ENCODE measurements at regions not wholly inside any gene's neighbourhood (a gene's known extent, or its start where the extent isn't known, plus 50 kb on each side); places are given as distances from the start of the nearest gene placed in this dataset.

- Histone ChIP-seq H3K4me3 (ENCODE audit: low read depth in 1 of 2, low read length in 2 of 2) (no peak overlapping the region), H3K36me3 (ENCODE audit: control insufficient read depth in 2 of 2, insufficient read depth in 2 of 2, low read length in 1 of 2) (no peaks in the 10 kb centered on the region), H3K4me1 (ENCODE audit: control insufficient read depth in 2 of 2, insufficient read depth in 2 of 2, low read length in 1 of 2) (no peaks in the 10 kb centered on the region), H3K27ac (ENCODE audit: low read depth in 2 of 2, low read length in 1 of 2) (no peak overlapping the region), H3K9me3 (ENCODE audit: control insufficient read depth in 2 of 2, insufficient read depth in 1 of 2, low read depth in 1 of 2, low read length in 1 of 2) (no peaks in the 10 kb centered on the region), H3K27me3 (ENCODE audit: control insufficient read depth in 1 of 2, insufficient read depth in 2 of 2, low read length in 2 of 2) (no peaks in the 10 kb centered on the region)
Observed at GRCh38 chr4:189081826-189082225, 858.8 kb upstream of the FRG1 start.

GRCh38 chr4:189083769-189084168 lies 856.9 kb upstream of the FRG1 start:
- Histone ChIP-seq H3K4me1 (ENCODE audit: control insufficient read depth in 2 of 2, insufficient read depth in 2 of 2, low read length in 1 of 2) (no peaks in the 10 kb centered on the region), H3K4me3 (ENCODE audit: low read depth in 1 of 2, low read length in 2 of 2) (no peak overlapping the region), H3K36me3 (ENCODE audit: control insufficient read depth in 2 of 2, insufficient read depth in 2 of 2, low read length in 1 of 2) (no peaks in the 10 kb centered on the region), H3K27ac (ENCODE audit: low read depth in 2 of 2, low read length in 1 of 2) (no peak overlapping the region), H3K27me3 (ENCODE audit: control insufficient read depth in 1 of 2, insufficient read depth in 2 of 2, low read length in 2 of 2) (no peaks in the 10 kb centered on the region), H3K9me3 (ENCODE audit: control insufficient read depth in 2 of 2, insufficient read depth in 1 of 2, low read depth in 1 of 2, low read length in 1 of 2) (no peaks in the 10 kb centered on the region)
- WGBS, 2 donors = 76 to 81% methylated on average over 5 of the region's 5 CpGs

- 63 to 69% methylated on average over 4 of the region's 4 CpGs for WGBS, 2 donors
- no peaks in the 10 kb centered on the region for H3K36me3 ChIP-seq (ENCODE audit: control insufficient read depth in 2 of 2, insufficient read depth in 2 of 2, low read length in 1 of 2)
- H3K4me1 ChIP-seq (ENCODE audit: control insufficient read depth in 2 of 2, insufficient read depth in 2 of 2, low read length in 1 of 2) = no peaks in the 10 kb centered on the region
Observed at GRCh38 chr4:189084671-189085070, 856.0 kb upstream of the FRG1 start.

GRCh38 chr4:189087971-189088370 lies 852.7 kb upstream of the FRG1 start:
- H3K36me3 ChIP-seq (ENCODE audit: control insufficient read depth in 2 of 2, insufficient read depth in 2 of 2, low read length in 1 of 2) = no peaks in the 10 kb centered on the region
- H3K27me3 ChIP-seq (ENCODE audit: control insufficient read depth in 1 of 2, insufficient read depth in 2 of 2, low read length in 2 of 2) = no peaks in the 10 kb centered on the region
- H3K9me3 ChIP-seq (ENCODE audit: control insufficient read depth in 2 of 2, insufficient read depth in 1 of 2, low read depth in 1 of 2, low read length in 1 of 2) = no peaks in the 10 kb centered on the region
- H3K4me1 ChIP-seq (ENCODE audit: control insufficient read depth in 2 of 2, insufficient read depth in 2 of 2, low read length in 1 of 2) = no peaks in the 10 kb centered on the region
- no peak overlapping the region for H3K4me3 ChIP-seq (ENCODE audit: low read depth in 1 of 2, low read length in 2 of 2)
- 72 to 74% methylated on average over 2 of the region's 2 CpGs for WGBS, 2 donors
- no peak overlapping the region for H3K27ac ChIP-seq (ENCODE audit: low read depth in 2 of 2, low read length in 1 of 2)

More at GRCh38 chr4:189084671-189085070, 856.0 kb upstream of the FRG1 start:
- H3K27me3 ChIP-seq (ENCODE audit: control insufficient read depth in 1 of 2, insufficient read depth in 2 of 2, low read length in 2 of 2) = no peaks in the 10 kb centered on the region
- H3K27ac ChIP-seq (ENCODE audit: low read depth in 2 of 2, low read length in 1 of 2) = no peak overlapping the region
- H3K9me3 ChIP-seq (ENCODE audit: control insufficient read depth in 2 of 2, insufficient read depth in 1 of 2, low read depth in 1 of 2, low read length in 1 of 2) = no peaks in the 10 kb centered on the region
- no peak overlapping the region for H3K4me3 ChIP-seq (ENCODE audit: low read depth in 1 of 2, low read length in 2 of 2)

GRCh38 chr4:189088780-189089179 lies 851.9 kb upstream of the FRG1 start:
- Histone ChIP-seq H3K36me3 (ENCODE audit: control insufficient read depth in 2 of 2, insufficient read depth in 2 of 2, low read length in 1 of 2) (no peaks in the 10 kb centered on the region), H3K27me3 (ENCODE audit: control insufficient read depth in 1 of 2, insufficient read depth in 2 of 2, low read length in 2 of 2) (no peaks in the 10 kb centered on the region), H3K27ac (ENCODE audit: low read depth in 2 of 2, low read length in 1 of 2) (no peak overlapping the region), H3K4me1 (ENCODE audit: control insufficient read depth in 2 of 2, insufficient read depth in 2 of 2, low read length in 1 of 2) (no peaks in the 10 kb centered on the region), H3K4me3 (ENCODE audit: low read depth in 1 of 2, low read length in 2 of 2) (no peak overlapping the region), H3K9me3 (ENCODE audit: control insufficient read depth in 2 of 2, insufficient read depth in 1 of 2, low read depth in 1 of 2, low read length in 1 of 2) (no peaks in the 10 kb centered on the region)
- 47 to 52% methylated on average over 5 of the region's 5 CpGs for WGBS, 2 donors

- no peaks in the 10 kb centered on the region for H3K27me3 ChIP-seq (ENCODE audit: control insufficient read depth in 1 of 2, insufficient read depth in 2 of 2, low read length in 2 of 2)
- no peaks in the 10 kb centered on the region for H3K4me1 ChIP-seq (ENCODE audit: control insufficient read depth in 2 of 2, insufficient read depth in 2 of 2, low read length in 1 of 2)
- H3K36me3 ChIP-seq (ENCODE audit: control insufficient read depth in 2 of 2, insufficient read depth in 2 of 2, low read length in 1 of 2) = no peaks in the 10 kb centered on the region
- no peak overlapping the region for H3K27ac ChIP-seq (ENCODE audit: low read depth in 2 of 2, low read length in 1 of 2)
- WGBS, 2 donors = 75 to 76% methylated on average over 2 of the region's 2 CpGs
- H3K9me3 ChIP-seq (ENCODE audit: control insufficient read depth in 2 of 2, insufficient read depth in 1 of 2, low read depth in 1 of 2, low read length in 1 of 2) = no peaks in the 10 kb centered on the region
- no peak overlapping the region for H3K4me3 ChIP-seq (ENCODE audit: low read depth in 1 of 2, low read length in 2 of 2)
Observed at GRCh38 chr4:189090174-189090814, 850.4 kb upstream of the FRG1 start.

GRCh38 chr4:189092581-189092980 lies 848.1 kb upstream of the FRG1 start:
- Histone ChIP-seq H3K36me3 (ENCODE audit: control insufficient read depth in 2 of 2, insufficient read depth in 2 of 2, low read length in 1 of 2) (no peaks in the 10 kb centered on the region), H3K4me1 (ENCODE audit: control insufficient read depth in 2 of 2, insufficient read depth in 2 of 2, low read length in 1 of 2) (no peaks in the 10 kb centered on the region), H3K4me3 (ENCODE audit: low read depth in 1 of 2, low read length in 2 of 2) (no peak overlapping the region), H3K9me3 (ENCODE audit: control insufficient read depth in 2 of 2, insufficient read depth in 1 of 2, low read depth in 1 of 2, low read length in 1 of 2) (peaks cover 0 to 3% of the 10 kb centered on the region in 2 donors), H3K27me3 (ENCODE audit: control insufficient read depth in 1 of 2, insufficient read depth in 2 of 2, low read length in 2 of 2) (no peaks in the 10 kb centered on the region), H3K27ac (ENCODE audit: low read depth in 2 of 2, low read length in 1 of 2) (no peak overlapping the region)
- 45 to 49% methylated on average over 4 of the region's 4 CpGs for WGBS, 2 donors

GRCh38 chr4:189096108-189096507 lies 844.6 kb upstream of the FRG1 start:
- Histone ChIP-seq H3K27ac (ENCODE audit: low read depth in 2 of 2, low read length in 1 of 2) (no peak overlapping the region), H3K36me3 (ENCODE audit: control insufficient read depth in 2 of 2, insufficient read depth in 2 of 2, low read length in 1 of 2) (no peaks in the 10 kb centered on the region), H3K27me3 (ENCODE audit: control insufficient read depth in 1 of 2, insufficient read depth in 2 of 2, low read length in 2 of 2) (no peaks in the 10 kb centered on the region), H3K4me3 (ENCODE audit: low read depth in 1 of 2, low read length in 2 of 2) (no peak overlapping the region), H3K4me1 (ENCODE audit: control insufficient read depth in 2 of 2, insufficient read depth in 2 of 2, low read length in 1 of 2) (no peaks in the 10 kb centered on the region), H3K9me3 (ENCODE audit: control insufficient read depth in 2 of 2, insufficient read depth in 1 of 2, low read depth in 1 of 2, low read length in 1 of 2) (peaks cover 0 to 3% of the 10 kb centered on the region in 2 donors)
- whole genome bisulfite sequencing, 2 donors = 93 to 95% methylated on average over 16 of the region's 16 CpGs

- Histone ChIP-seq H3K4me1 (ENCODE audit: control insufficient read depth in 2 of 2, insufficient read depth in 2 of 2, low read length in 1 of 2) (no peaks in the 10 kb centered on the region), H3K27ac (ENCODE audit: low read depth in 2 of 2, low read length in 1 of 2) (no peak overlapping the region), H3K27me3 (ENCODE audit: control insufficient read depth in 1 of 2, insufficient read depth in 2 of 2, low read length in 2 of 2) (no peaks in the 10 kb centered on the region), H3K9me3 (ENCODE audit: control insufficient read depth in 2 of 2, insufficient read depth in 1 of 2, low read depth in 1 of 2, low read length in 1 of 2) (peaks cover 0 to 3% of the 10 kb centered on the region in 2 donors), H3K36me3 (ENCODE audit: control insufficient read depth in 2 of 2, insufficient read depth in 2 of 2, low read length in 1 of 2) (no peaks in the 10 kb centered on the region), H3K4me3 (ENCODE audit: low read depth in 1 of 2, low read length in 2 of 2) (no peak overlapping the region)
- WGBS, 2 donors = 90 to 93% methylated on average over 25 of the region's 25 CpGs
Observed at GRCh38 chr4:189096717-189097116, 844.0 kb upstream of the FRG1 start.

GRCh38 chr4:189098932-189099696 lies 841.6 kb upstream of the FRG1 start:
- no peaks in the 10 kb centered on the region for H3K4me1 ChIP-seq (ENCODE audit: control insufficient read depth in 2 of 2, insufficient read depth in 2 of 2, low read length in 1 of 2)
- no peak overlapping the region for H3K4me3 ChIP-seq (ENCODE audit: low read depth in 1 of 2, low read length in 2 of 2)
- H3K9me3 ChIP-seq (ENCODE audit: control insufficient read depth in 2 of 2, insufficient read depth in 1 of 2, low read depth in 1 of 2, low read length in 1 of 2) = peaks cover 2 to 3% of the 10 kb centered on the region in 2 donors
- no peaks in the 10 kb centered on the region for H3K36me3 ChIP-seq (ENCODE audit: control insufficient read depth in 2 of 2, insufficient read depth in 2 of 2, low read length in 1 of 2)
- no peaks in the 10 kb centered on the region for H3K27me3 ChIP-seq (ENCODE audit: control insufficient read depth in 1 of 2, insufficient read depth in 2 of 2, low read length in 2 of 2)
- H3K27ac ChIP-seq (ENCODE audit: low read depth in 2 of 2, low read length in 1 of 2) = no peak overlapping the region
- 84 to 86% methylated on average over 16 of the region's 16 CpGs for WGBS, 2 donors

Measured in esophagus (tissue), 2 donors.